ENCODE measurements at regions not wholly inside any gene's neighbourhood (a gene's known extent, or its start where the extent isn't known, plus 50 kb on each side); places are given as distances from the start of the nearest gene placed in this dataset.

DNA sequence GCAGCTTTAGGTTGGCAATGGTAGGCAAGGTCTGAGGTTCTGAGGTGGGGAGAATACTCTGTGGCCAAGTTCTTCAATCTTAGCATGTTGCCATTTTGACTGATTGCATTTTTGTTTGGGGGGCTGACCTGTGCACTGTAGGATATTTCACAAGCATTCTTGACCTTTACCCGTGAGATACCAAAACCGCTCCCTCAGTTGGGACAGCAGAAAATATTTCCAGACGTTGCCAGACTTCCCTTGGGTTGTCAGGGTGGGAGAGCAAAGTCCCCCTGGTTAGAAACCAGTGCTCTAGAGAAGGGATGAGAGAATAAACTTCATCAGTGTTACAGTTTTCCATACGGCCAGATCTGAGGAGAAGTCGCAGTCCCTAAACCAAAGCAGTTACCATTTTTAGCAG, 279.6 kb downstream of the TFAP2B start:
- no peaks in the 10 kb centered on the region for H3K27me3 Mint-ChIP-seq

DNA sequence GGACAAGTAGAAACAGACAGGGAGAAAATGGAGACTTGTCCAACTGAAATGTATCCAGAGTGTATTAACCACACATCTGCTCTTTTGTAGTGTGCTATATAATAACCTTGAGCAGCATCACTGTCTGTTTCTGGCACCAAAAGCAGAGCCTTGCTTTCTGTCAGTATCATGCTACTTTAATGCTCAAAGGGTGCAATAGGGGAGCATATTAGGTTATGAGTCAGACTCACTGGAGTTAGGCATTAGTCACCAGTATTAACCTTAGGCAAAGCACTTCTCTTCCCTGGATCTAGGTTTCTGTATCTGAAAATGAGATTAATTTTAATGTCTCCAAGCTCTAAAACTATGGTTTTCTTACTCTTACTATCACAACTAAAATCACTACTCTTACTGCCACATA, 280.1 kb downstream of the TFAP2B start:
- Mint-ChIP-seq H3K9me3 (no peaks in the 10 kb centered on the region), H3K27ac (no peak overlapping the region), H3K4me1 (ENCODE audit: unreplicated experiment) (peaks cover 4% of the 10 kb centered on the region), H3K4me3 (no peak overlapping the region), H3K27me3 (no peaks in the 10 kb centered on the region), H3K36me3 (no peaks in the 10 kb centered on the region)
- no peak for DNase-seq (ENCODE audit: extremely low spot score, unreplicated experiment)
- TF ChIP-seq, protein P1, sequence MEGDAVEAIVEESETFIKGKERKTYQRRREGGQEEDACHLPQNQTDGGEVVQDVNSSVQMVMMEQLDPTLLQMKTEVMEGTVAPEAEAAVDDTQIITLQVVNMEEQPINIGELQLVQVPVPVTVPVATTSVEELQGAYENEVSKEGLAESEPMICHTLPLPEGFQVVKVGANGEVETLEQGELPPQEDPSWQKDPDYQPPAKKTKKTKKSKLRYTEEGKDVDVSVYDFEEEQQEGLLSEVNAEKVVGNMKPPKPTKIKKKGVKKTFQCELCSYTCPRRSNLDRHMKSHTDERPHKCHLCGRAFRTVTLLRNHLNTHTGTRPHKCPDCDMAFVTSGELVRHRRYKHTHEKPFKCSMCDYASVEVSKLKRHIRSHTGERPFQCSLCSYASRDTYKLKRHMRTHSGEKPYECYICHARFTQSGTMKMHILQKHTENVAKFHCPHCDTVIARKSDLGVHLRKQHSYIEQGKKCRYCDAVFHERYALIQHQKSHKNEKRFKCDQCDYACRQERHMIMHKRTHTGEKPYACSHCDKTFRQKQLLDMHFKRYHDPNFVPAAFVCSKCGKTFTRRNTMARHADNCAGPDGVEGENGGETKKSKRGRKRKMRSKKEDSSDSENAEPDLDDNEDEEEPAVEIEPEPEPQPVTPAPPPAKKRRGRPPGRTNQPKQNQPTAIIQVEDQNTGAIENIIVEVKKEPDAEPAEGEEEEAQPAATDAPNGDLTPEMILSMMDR (conservative IDR thresholded peaks at IDR 0.05): no peak

More for the DNA sequence above, 279.6 kb downstream of the TFAP2B start:
- H3K36me3 Mint-ChIP-seq: no peaks in the 10 kb centered on the region
- DNase-seq (ENCODE audit: extremely low spot score, unreplicated experiment): no peak
- H3K4me3 Mint-ChIP-seq: no peak overlapping the region
- TF ChIP-seq, protein P1 (conservative IDR thresholded peaks at IDR 0.05): no peak
- H3K4me1 Mint-ChIP-seq (ENCODE audit: unreplicated experiment): peaks cover 4% of the 10 kb centered on the region
- H3K27ac Mint-ChIP-seq: no peak overlapping the region
- H3K9me3 Mint-ChIP-seq: no peaks in the 10 kb centered on the region

DNA sequence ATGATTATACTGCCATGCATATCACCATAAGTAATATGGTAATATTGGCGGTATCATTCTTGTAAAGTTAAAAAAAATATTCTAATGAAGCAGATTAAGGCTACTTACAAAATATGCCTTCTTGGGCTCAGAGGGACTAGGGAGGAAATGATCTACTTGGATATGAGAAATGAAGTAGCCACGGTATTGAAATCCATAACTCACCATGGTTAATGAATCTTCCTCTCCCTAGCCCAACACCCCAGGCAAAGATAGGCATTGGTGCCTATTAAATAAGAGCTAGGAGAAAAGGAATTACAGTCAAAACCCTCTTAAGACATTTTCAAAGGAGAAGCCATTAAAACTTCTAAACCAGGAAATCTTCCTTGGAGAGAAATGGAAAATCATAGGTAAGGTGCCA, 280.5 kb downstream of the TFAP2B start:
- TF ChIP-seq, protein P1 (conservative IDR thresholded peaks at IDR 0.05): no peak
- peaks cover 4% of the 10 kb centered on the region for H3K4me1 Mint-ChIP-seq (ENCODE audit: unreplicated experiment)

DNA sequence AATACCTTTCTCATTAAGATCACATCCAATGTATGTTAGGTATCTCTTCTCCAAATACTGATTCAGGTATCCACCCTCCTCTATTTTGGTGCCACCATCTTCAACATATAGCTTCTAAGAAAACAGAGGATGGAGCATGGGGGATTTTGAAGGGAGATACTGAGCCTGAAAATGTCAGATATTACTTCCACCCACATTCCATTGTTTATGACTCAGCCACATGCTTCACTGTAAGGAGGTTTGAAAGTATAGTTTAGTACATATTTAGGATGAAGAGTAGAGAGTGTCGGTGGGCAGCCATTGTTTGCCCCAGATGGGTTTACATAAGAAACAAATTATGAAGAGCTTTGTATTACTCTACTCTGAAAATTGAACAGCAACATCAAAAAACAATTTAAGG, 286.7 kb downstream of the TFAP2B start:
- TF ChIP-seq, protein P1 (conservative IDR thresholded peaks at IDR 0.05): no peak
- peaks cover 12% of the 10 kb centered on the region for H3K9me3 Mint-ChIP-seq
- no peaks in the 10 kb centered on the region for H3K27me3 Mint-ChIP-seq
- no peak overlapping the region for H3K4me3 Mint-ChIP-seq
- no peak overlapping the region for H3K27ac Mint-ChIP-seq
- no peaks in the 10 kb centered on the region for H3K4me1 Mint-ChIP-seq (ENCODE audit: unreplicated experiment)
- H3K36me3 Mint-ChIP-seq: no peaks in the 10 kb centered on the region
- no peak for DNase-seq (ENCODE audit: extremely low spot score, unreplicated experiment)

More for the DNA sequence above, 280.5 kb downstream of the TFAP2B start:
- no peak overlapping the region for H3K27ac Mint-ChIP-seq
- no peak overlapping the region for H3K4me3 Mint-ChIP-seq
- no peak for DNase-seq (ENCODE audit: extremely low spot score, unreplicated experiment)
- H3K9me3 Mint-ChIP-seq: no peaks in the 10 kb centered on the region
- no peaks in the 10 kb centered on the region for H3K36me3 Mint-ChIP-seq
- H3K27me3 Mint-ChIP-seq: no peaks in the 10 kb centered on the region

DNA sequence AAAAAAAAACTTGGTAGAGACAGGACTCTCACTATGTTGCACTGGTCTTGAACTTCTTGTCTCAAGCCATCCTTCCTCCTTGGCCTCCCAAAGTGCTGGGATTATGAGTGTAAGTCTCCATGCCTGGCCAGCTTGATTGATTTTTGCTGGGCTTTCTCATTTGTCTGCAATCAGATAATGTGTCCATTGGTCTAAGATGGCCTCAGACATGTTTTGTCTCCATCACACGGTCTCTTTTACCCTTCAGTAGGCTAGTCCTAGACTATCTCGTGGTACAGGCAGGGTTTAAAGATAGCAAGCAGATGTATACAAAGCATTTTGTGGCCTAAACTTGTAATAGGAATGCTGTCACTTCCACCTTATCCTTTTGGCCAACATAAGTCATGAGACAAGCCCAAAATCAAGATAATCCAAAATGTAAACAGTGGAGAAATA, 289.1 kb downstream of the TFAP2B start:
- Mint-ChIP-seq H3K4me3 (no peak overlapping the region), H3K27ac (no peak overlapping the region), H3K27me3 (no peaks in the 10 kb centered on the region)

More for the DNA sequence above, 289.1 kb downstream of the TFAP2B start:
- DNase-seq (ENCODE audit: extremely low spot score, unreplicated experiment): no peak
- H3K4me1 Mint-ChIP-seq (ENCODE audit: unreplicated experiment): no peaks in the 10 kb centered on the region
- H3K36me3 Mint-ChIP-seq: no peaks in the 10 kb centered on the region
- peaks cover 12% of the 10 kb centered on the region for H3K9me3 Mint-ChIP-seq
- TF ChIP-seq, protein P1 (conservative IDR thresholded peaks at IDR 0.05): no peak
